ENCODE measurements at regions not wholly inside any gene's neighbourhood (a gene's known extent, or its start where the extent isn't known, plus 50 kb on each side); places are given as distances from the start of the nearest gene placed in this dataset.
"Not testable (repeated sequence)": the region's sequence is repeated elsewhere in the genome, so short reads cannot be mapped to it uniquely, and the experiment has no call there.

GRCh38 chr21:28699186-28699585 lies 293.5 kb downstream of the LTN1 start:
- no peak for DNase-seq

GRCh38 chr21:28696844-28697410 lies 295.8 kb downstream of the LTN1 start:
- DNase-seq = no peak

- DNase-seq = no peak
Measured at GRCh38 chr21:28693476-28693875, 299.2 kb downstream of the LTN1 start.

GRCh38 chr21:28690196-28690595 lies 302.5 kb downstream of the LTN1 start:
- no peak for DNase-seq

GRCh38 chr21:28688381-28688780 lies 304.3 kb downstream of the LTN1 start:
- no peak for DNase-seq

GRCh38 chr21:28687586-28687985 lies 305.1 kb downstream of the LTN1 start:
- peak; percentile 24 for DNase-seq

GRCh38 chr21:28683982-28684752 lies 308.5 kb downstream of the LTN1 start:
- DNase-seq = no peak

- DNase-seq = not testable (repeated sequence)
Measured at GRCh38 chr21:28682884-28683283, 309.8 kb downstream of the LTN1 start.

GRCh38 chr21:28677096-28677495 lies 315.6 kb downstream of the LTN1 start:
- not testable (repeated sequence) for DNase-seq

- DNase-seq = no peak
Measured at GRCh38 chr21:28675331-28676041, 317.2 kb downstream of the LTN1 start.

- DNase-seq = no peak
Measured at GRCh38 chr21:28674763-28675162, 317.9 kb downstream of the LTN1 start.

GRCh38 chr21:28671549-28672195 lies 321.0 kb downstream of the LTN1 start:
- no peak for DNase-seq

- no peak for DNase-seq
Measured at GRCh38 chr21:28669971-28670653, 322.6 kb downstream of the LTN1 start.

GRCh38 chr21:28669321-28669720 lies 323.4 kb downstream of the LTN1 start:
- no peak for DNase-seq

- DNase-seq = no peak
Measured at GRCh38 chr21:28663754-28664153, 328.9 kb downstream of the LTN1 start.

GRCh38 chr21:28663111-28663693 lies 329.5 kb downstream of the LTN1 start:
- DNase-seq = no peak

- DNase-seq = no peak
Measured at GRCh38 chr21:28657566-28657965, 335.1 kb downstream of the LTN1 start.

GRCh38 chr21:28655471-28655870 lies 337.2 kb downstream of the LTN1 start:
- no peak for DNase-seq

GRCh38 chr21:28654406-28654805 lies 338.3 kb downstream of the LTN1 start:
- DNase-seq = no peak

- DNase-seq = no peak
Measured at GRCh38 chr21:28644762-28645161, 347.9 kb downstream of the LTN1 start.

- DNase-seq = no peak
Measured at GRCh38 chr21:28642891-28643290, 349.8 kb downstream of the LTN1 start.

- DNase-seq = no peak
Measured at GRCh38 chr21:28641731-28642130, 350.9 kb downstream of the LTN1 start.

GRCh38 chr21:28640326-28640725 lies 352.4 kb downstream of the LTN1 start:
- DNase-seq = no peak
